LNCaP clone FGC (cell line): ENCODE measurements at regions not wholly inside any gene's neighbourhood (a gene's known extent, or its start where the extent isn't known, plus 50 kb on each side); places are given as distances from the start of the nearest gene placed in this dataset.
"Not testable (repeated sequence)": the region's sequence is repeated elsewhere in the genome, so short reads cannot be mapped to it uniquely, and the experiment has no call there.

ENCODE experiments used
- DNase-seq: peaks from one replicate; pipeline ENCODE4 v3.0.0-alpha.2; 2011; ENCODE audit warnings: low read depth
- H3K4me3 ChIP-seq: 2 replicates; pipeline ENCODE4 v1.5.1; 2011; ENCODE audit warnings: mild to moderate bottlenecking, low read depth, low read length, control low read depth
- TF ChIP-seq, protein P1 (sequence below): IDR thresholded peaks from 2 replicates; pipeline ENCODE4 v1.5.1; 2012; ENCODE audit warnings: mild to moderate bottlenecking; ENCODE audit not compliant: control insufficient read depth, insufficient read depth; ENCODE audit errors: extremely low read depth

- TF ChIP-seq, protein P1, sequence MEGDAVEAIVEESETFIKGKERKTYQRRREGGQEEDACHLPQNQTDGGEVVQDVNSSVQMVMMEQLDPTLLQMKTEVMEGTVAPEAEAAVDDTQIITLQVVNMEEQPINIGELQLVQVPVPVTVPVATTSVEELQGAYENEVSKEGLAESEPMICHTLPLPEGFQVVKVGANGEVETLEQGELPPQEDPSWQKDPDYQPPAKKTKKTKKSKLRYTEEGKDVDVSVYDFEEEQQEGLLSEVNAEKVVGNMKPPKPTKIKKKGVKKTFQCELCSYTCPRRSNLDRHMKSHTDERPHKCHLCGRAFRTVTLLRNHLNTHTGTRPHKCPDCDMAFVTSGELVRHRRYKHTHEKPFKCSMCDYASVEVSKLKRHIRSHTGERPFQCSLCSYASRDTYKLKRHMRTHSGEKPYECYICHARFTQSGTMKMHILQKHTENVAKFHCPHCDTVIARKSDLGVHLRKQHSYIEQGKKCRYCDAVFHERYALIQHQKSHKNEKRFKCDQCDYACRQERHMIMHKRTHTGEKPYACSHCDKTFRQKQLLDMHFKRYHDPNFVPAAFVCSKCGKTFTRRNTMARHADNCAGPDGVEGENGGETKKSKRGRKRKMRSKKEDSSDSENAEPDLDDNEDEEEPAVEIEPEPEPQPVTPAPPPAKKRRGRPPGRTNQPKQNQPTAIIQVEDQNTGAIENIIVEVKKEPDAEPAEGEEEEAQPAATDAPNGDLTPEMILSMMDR: no peak
- no peak for DNase-seq
- no peak overlapping the region for H3K4me3 ChIP-seq
Measured at GRCh38 chr9:79485258-79485657, 86.5 kb upstream of the TLE4 start.

DNA sequence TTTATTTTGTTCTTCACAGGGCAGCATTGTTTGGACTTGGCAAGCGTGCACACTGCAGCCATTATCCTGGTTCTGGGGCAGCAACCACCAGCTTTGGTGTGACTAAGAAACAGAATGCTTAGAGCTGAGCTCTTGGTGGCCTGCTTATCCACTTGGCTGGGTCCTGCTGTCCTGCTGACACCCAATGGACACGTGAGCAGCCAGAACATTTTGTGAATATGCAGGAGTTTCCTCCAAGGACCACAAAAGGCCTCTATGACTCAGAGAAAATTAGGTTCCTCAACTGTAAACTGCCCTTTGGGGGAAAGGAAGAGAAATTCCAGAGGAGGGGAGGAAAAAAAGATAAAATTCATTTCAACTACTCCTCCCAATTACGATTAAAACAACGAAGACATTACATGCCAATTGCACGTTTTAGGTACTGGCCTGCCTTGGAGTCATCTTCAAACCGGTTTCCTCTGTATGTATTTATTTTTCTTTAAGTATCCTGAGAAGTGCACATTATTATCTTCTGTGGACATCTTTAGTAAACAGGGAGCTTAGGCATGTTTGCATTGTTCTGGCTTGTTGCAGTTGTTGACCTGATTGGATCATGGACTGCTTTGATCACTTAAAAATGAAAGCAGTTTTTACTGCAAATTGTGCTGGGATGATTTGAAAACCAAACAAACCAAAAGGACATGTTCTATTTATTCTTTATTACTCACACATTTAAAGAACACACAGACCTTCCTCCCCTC, 82.3 kb upstream of the TLE4 start:
- 0 out of 2 replicates have a peak overlapping the region, but pooled peaks have one; percentile 14 for H3K4me3 ChIP-seq
- peak; percentile 99 for DNase-seq
- TF ChIP-seq, protein P1: no peak

DNA sequence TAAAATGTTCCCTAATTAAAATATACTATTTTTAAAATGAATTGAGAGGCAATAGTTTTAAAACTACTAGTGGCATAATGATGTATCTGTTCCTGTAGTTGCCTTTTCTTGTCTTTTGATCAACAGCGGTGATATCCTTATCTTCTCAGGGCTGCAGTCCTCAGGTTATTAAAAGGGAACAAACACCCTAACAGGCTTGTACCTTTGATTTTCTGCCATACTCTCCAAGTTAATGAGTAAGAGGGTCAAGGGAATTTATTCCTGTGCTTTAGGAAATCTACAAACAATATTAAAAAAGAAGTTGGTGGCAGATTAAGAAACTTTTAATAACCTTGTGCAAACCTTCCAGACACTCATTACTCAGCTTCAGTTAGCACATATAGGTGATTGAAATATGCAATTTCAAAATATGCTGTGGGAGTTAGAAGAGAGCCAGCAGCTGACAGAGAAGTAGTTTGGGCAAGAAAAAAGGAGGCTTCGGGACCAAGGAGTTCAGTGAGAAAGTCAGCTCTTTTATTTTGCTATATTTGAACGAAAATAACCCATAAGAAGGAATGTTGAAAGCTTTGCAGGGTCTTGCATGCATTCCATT, 81.0 kb upstream of the TLE4 start:
- DNase-seq: peak; percentile 26
- H3K4me3 ChIP-seq: peak overlapping the region; percentile 0; the same call in 1 of the 2 replicates
- TF ChIP-seq, protein P1: no peak

GRCh38 chr9:79492092-79493009, 79.4 kb upstream of the TLE4 start:
- DNase-seq: no peak
- TF ChIP-seq, protein P1: no peak
- H3K4me3 ChIP-seq: no peak overlapping the region

DNA sequence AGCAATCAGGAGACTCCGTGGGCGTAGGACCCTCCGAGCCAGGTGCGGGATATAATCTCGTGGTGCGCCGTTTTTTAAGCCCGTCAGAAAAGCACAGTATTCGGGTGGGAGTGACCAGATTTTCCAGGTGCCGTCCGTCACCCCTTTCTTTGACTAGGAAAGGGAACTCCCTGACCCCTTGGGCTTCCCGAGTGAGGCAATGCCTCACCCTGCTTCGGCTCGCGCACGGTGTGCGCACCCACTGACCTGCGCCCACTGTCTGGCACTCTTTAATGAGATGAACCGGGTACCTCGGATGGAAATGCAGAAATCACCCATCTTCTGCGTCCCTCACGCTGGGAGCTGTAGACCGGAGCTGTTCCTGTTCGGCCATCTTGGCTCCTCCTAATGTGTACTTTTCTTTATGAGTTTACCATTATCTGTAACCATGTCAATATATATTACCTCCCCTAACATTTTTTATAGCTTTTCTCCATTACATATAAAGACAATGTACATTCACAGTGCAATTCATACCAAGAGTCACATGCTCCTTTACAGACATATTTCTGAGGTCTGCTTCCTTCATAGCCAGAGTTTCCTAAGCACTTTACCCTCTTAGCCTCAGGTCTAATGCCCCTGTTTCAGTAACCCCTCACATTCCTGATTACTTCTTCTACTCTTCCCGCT, 71.4 kb upstream of the TLE4 start:
- H3K4me3 ChIP-seq, DNase-seq: not testable (repeated sequence)

DNA sequence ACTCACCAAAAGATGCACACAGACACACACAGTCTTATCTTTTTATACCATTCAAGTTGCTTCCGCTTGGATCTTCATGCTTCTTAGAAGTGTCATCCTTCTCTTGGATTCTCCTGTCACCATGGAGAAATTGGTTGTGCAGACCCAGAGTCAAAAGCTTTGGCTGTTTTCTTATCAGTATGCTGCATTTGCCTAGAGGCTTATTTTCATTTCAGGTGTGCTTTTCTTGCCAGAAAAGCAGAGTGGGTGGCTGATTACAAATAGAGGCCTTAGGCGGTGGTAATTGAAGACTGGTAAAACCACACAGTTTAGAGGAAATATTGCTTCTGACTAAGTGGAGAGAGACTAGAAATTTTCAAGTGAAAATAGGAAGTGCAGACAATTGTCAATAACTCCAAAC, 70.2 kb upstream of the TLE4 start:
- H3K4me3 ChIP-seq: no peak overlapping the region
- DNase-seq: no peak
- TF ChIP-seq, protein P1: no peak
